ENCODE measurements at regions not wholly inside any gene's neighbourhood (a gene's known extent, or its start where the extent isn't known, plus 50 kb on each side); places are given as distances from the start of the nearest gene placed in this dataset.

- DNase-seq (ENCODE audit: low read depth in 3 of 3, low spot score in 2 of 3) = no peak
Observed at GRCh38 chr16:86325895-86326294, 184.4 kb upstream of the FOXF1 start.

GRCh38 chr16:86327321-86327720 lies 183.0 kb upstream of the FOXF1 start:
- no peak for DNase-seq (ENCODE audit: low read depth in 3 of 3, low spot score in 2 of 3)

- DNase-seq (ENCODE audit: low read depth in 3 of 3, low spot score in 2 of 3) = no peak
Observed at GRCh38 chr16:86330906-86331305, 179.4 kb upstream of the FOXF1 start.

- DNase-seq (ENCODE audit: low read depth in 3 of 3, low spot score in 2 of 3) = no peak
Observed at GRCh38 chr16:86334079-86334635, 176.2 kb upstream of the FOXF1 start.

GRCh38 chr16:86335266-86336172 lies 174.8 kb upstream of the FOXF1 start:
- no peak for DNase-seq (ENCODE audit: low read depth in 3 of 3, low spot score in 2 of 3)

- DNase-seq (ENCODE audit: low read depth in 3 of 3, low spot score in 2 of 3) = no peak
Observed at GRCh38 chr16:86337138-86337537, 173.2 kb upstream of the FOXF1 start.

- DNase-seq (ENCODE audit: low read depth in 3 of 3, low spot score in 2 of 3) = no peak
Observed at GRCh38 chr16:86337581-86338402, 172.5 kb upstream of the FOXF1 start.

GRCh38 chr16:86338403-86339115 lies 171.8 kb upstream of the FOXF1 start:
- DNase-seq (ENCODE audit: low read depth in 3 of 3, low spot score in 2 of 3) = no peak

GRCh38 chr16:86342161-86342834 lies 168.0 kb upstream of the FOXF1 start:
- no peak for DNase-seq (ENCODE audit: low read depth in 3 of 3, low spot score in 2 of 3)

- no peak for DNase-seq (ENCODE audit: low read depth in 3 of 3, low spot score in 2 of 3)
Observed at GRCh38 chr16:86343027-86343795, 167.1 kb upstream of the FOXF1 start.

- DNase-seq (ENCODE audit: low read depth in 3 of 3, low spot score in 2 of 3) = no peak
Observed at GRCh38 chr16:86343796-86344585, 166.3 kb upstream of the FOXF1 start.

GRCh38 chr16:86344586-86344871 lies 165.8 kb upstream of the FOXF1 start:
- DNase-seq (ENCODE audit: low read depth in 3 of 3, low spot score in 2 of 3) = no peak

- DNase-seq (ENCODE audit: low read depth in 3 of 3, low spot score in 2 of 3) = no peak
Observed at GRCh38 chr16:86344881-86345280, 165.4 kb upstream of the FOXF1 start.

GRCh38 chr16:86345516-86345915 lies 164.8 kb upstream of the FOXF1 start:
- DNase-seq (ENCODE audit: low read depth in 3 of 3, low spot score in 2 of 3) = no peak

- no peak for DNase-seq (ENCODE audit: low read depth in 3 of 3, low spot score in 2 of 3)
Observed at GRCh38 chr16:86346034-86346433, 164.3 kb upstream of the FOXF1 start.

GRCh38 chr16:86347090-86347489 lies 163.2 kb upstream of the FOXF1 start:
- no peak for DNase-seq (ENCODE audit: low read depth in 3 of 3, low spot score in 2 of 3)

- DNase-seq (ENCODE audit: low read depth in 3 of 3, low spot score in 2 of 3) = no peak
Observed at GRCh38 chr16:86347916-86348555, 162.3 kb upstream of the FOXF1 start.

- no peak for DNase-seq (ENCODE audit: low read depth in 3 of 3, low spot score in 2 of 3)
Observed at GRCh38 chr16:86349338-86349900, 160.9 kb upstream of the FOXF1 start.

Measured in right renal cortex interstitium (tissue), 3 donors.